GM23248 (cell line): ENCODE measurements at regions not wholly inside any gene's neighbourhood (a gene's known extent, or its start where the extent isn't known, plus 50 kb on each side); places are given as distances from the start of the nearest gene placed in this dataset.

Experiments used
- EZH2 ChIP-seq: fragments of 200-600 bp; sonication (generic); IDR thresholded peaks from 2 replicates; pipeline ENCODE4 v1.6.1; 2018; ENCODE audit warnings: antibody characterized with exemption, mild to moderate bottlenecking; ENCODE audit not compliant: insufficient read depth, poor library complexity, severe bottlenecking
- EZH2phosphoT487 ChIP-seq: fragments of 200-600 bp; sonication (generic); IDR thresholded peaks from 2 replicates; pipeline ENCODE4 v1.6.1; 2018; ENCODE audit warnings: antibody characterized with exemption, moderate library complexity, mild to moderate bottlenecking, low read depth; ENCODE audit not compliant: insufficient read depth

DNA sequence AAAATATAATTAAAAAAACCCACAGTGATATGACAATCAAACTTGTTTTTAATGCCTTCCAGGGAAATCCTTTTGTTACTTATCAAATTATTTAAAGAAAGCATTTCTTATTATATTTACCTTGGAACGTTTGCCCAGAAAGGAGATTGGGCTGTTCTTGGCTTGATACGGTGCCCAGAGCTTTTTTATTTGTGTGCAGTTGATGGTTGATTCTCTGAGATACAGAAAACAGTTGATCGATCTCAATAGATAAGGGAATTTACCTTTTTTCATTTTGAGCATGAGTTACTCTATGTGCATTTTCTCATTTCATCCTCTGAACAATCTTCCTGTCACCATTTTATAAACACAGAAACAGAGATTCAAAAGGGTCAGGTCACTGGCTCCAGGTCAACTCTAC is 72.5 kb upstream of the NEDD9 start:
- TF ChIP-seq EZH2phosphoT487 (no peak), EZH2 (no peak)
